GM12864 (cell line): ENCODE measurements at regions not wholly inside any gene's neighbourhood (a gene's known extent, or its start where the extent isn't known, plus 50 kb on each side); places are given as distances from the start of the nearest gene placed in this dataset.

Experiments
- DNase-seq: peaks from one replicate; pipeline ENCODE4 v3.0.0-alpha.2; 2011; ENCODE audit warnings: low read depth
- H3K4me3 ChIP-seq: 2 replicates; pipeline ENCODE4 v1.5.1; 2011; ENCODE audit warnings: mild to moderate bottlenecking, low read depth, low read length, control low read depth
- TF ChIP-seq, protein P1 (sequence below): IDR thresholded peaks from 2 replicates; pipeline ENCODE4 v1.5.1; 2011; ENCODE audit warnings: low read depth, mild to moderate bottlenecking, moderate library complexity, low read length, control low read depth, inconsistent platforms; ENCODE audit errors: missing control alignments

DNA sequence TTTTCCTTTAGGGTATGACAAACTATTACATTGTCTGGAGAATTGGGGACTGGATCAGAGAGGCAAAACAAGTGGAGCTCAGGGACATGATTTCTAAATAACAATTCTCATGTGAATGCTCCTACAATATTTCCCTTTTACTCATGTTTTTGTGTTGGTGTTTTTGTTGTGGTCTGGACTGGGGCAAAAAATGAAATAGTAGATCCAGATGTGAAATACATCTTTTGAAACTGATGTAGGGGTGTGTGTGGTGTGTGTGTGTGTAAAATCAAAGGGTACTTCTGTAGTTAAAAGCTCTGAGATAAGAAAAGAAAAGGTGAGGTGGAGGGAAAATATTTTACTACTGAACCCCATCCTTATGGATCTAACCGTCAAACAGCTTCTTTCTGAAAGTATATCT is 188.4 kb upstream of the RPL34 start:
- H3K4me3 ChIP-seq: no peak overlapping the region
- TF ChIP-seq, protein P1, sequence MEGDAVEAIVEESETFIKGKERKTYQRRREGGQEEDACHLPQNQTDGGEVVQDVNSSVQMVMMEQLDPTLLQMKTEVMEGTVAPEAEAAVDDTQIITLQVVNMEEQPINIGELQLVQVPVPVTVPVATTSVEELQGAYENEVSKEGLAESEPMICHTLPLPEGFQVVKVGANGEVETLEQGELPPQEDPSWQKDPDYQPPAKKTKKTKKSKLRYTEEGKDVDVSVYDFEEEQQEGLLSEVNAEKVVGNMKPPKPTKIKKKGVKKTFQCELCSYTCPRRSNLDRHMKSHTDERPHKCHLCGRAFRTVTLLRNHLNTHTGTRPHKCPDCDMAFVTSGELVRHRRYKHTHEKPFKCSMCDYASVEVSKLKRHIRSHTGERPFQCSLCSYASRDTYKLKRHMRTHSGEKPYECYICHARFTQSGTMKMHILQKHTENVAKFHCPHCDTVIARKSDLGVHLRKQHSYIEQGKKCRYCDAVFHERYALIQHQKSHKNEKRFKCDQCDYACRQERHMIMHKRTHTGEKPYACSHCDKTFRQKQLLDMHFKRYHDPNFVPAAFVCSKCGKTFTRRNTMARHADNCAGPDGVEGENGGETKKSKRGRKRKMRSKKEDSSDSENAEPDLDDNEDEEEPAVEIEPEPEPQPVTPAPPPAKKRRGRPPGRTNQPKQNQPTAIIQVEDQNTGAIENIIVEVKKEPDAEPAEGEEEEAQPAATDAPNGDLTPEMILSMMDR: no peak
- no peak for DNase-seq

- TF ChIP-seq, protein P1: no peak
- DNase-seq: no peak
- H3K4me3 ChIP-seq: no peak overlapping the region
Observed at GRCh38 chr4:108430921-108431320, 189.5 kb upstream of the RPL34 start.

- TF ChIP-seq, protein P1: no peak
- no peak overlapping the region for H3K4me3 ChIP-seq
- no peak for DNase-seq
Observed at GRCh38 chr4:108429662-108430061, 190.7 kb upstream of the RPL34 start.

DNA sequence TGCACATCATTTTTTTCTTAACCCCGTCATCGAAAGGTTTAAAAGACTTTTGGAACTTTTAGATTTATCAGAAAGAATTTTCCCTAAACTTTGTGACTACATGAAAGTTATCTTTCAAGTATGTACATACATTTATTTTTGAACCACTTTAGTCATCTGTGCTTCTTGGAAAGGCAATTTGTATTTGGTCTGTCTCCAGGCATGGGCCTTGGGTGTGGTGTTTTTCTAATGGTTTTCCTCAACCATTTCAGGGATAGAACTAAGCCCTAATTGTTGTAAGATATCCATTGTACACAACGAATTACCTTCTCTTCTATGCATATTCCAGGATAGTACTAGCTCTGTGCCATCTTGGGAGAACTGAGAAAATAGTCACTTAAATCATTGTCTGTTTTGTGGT is 191.5 kb upstream of the RPL34 start:
- H3K4me3 ChIP-seq: no peak overlapping the region
- TF ChIP-seq, protein P1: no peak
- DNase-seq: no peak

GRCh38 chr4:108427946-108428485 is 192.4 kb upstream of the RPL34 start:
- TF ChIP-seq, protein P1: no peak
- no peak overlapping the region for H3K4me3 ChIP-seq
- DNase-seq: no peak

DNA sequence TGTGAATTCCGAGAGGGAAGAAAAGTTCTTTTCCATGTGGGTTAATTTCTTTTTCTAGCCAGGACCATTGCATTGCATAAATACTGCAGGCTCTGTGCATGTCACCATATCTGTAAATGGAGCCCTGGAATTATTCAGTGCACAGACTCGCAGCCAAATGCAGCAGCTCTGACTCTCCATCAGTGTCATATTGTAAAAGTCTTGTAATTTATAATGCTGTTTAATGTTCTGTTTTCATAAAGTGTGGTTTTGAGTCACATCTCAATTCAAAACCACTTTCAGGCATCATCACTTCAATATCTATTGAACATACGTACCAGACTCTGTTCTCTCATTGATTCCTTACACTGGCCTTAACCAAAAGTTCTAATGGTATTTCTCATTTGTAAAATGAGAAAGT is 193.9 kb upstream of the RPL34 start:
- TF ChIP-seq, protein P1: no peak
- no peak overlapping the region for H3K4me3 ChIP-seq
- DNase-seq: no peak

DNA sequence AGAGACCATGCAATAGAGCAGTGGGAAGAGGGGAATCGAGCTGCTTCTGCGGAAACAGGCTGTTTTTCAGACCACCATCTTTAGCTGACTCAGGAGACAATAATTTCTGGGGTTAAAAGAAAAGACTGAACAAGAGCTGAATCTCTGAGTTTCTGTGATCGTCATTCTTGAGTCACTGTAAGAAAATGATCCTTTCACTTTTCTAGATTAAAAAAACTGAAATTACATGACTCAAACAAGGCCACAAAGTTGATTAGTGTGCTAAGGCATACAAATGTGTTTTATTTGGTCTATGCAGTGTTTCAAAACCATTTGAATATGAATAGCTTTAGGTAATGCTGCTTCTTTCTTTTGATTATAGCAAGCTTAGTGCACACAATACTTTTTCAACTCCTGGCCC is 194.4 kb upstream of the RPL34 start:
- no peak overlapping the region for H3K4me3 ChIP-seq
- TF ChIP-seq, protein P1: no peak
- no peak for DNase-seq
